ENCODE measurements at regions not wholly inside any gene's neighbourhood (a gene's known extent, or its start where the extent isn't known, plus 50 kb on each side); places are given as distances from the start of the nearest gene placed in this dataset.

- no peak for TF ChIP-seq POLR2AphosphoS5 (IDR thresholded peaks at IDR 0.05; ENCODE audit: low read depth, low read length)
- TF ChIP-seq, protein P1, sequence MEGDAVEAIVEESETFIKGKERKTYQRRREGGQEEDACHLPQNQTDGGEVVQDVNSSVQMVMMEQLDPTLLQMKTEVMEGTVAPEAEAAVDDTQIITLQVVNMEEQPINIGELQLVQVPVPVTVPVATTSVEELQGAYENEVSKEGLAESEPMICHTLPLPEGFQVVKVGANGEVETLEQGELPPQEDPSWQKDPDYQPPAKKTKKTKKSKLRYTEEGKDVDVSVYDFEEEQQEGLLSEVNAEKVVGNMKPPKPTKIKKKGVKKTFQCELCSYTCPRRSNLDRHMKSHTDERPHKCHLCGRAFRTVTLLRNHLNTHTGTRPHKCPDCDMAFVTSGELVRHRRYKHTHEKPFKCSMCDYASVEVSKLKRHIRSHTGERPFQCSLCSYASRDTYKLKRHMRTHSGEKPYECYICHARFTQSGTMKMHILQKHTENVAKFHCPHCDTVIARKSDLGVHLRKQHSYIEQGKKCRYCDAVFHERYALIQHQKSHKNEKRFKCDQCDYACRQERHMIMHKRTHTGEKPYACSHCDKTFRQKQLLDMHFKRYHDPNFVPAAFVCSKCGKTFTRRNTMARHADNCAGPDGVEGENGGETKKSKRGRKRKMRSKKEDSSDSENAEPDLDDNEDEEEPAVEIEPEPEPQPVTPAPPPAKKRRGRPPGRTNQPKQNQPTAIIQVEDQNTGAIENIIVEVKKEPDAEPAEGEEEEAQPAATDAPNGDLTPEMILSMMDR (IDR thresholded peaks at IDR 0.05) = no peak
- no peak for TF ChIP-seq TCF7L2 (IDR thresholded peaks at IDR 0.05; ENCODE audit: low read depth, low read length)
- TF ChIP-seq, protein P2, sequence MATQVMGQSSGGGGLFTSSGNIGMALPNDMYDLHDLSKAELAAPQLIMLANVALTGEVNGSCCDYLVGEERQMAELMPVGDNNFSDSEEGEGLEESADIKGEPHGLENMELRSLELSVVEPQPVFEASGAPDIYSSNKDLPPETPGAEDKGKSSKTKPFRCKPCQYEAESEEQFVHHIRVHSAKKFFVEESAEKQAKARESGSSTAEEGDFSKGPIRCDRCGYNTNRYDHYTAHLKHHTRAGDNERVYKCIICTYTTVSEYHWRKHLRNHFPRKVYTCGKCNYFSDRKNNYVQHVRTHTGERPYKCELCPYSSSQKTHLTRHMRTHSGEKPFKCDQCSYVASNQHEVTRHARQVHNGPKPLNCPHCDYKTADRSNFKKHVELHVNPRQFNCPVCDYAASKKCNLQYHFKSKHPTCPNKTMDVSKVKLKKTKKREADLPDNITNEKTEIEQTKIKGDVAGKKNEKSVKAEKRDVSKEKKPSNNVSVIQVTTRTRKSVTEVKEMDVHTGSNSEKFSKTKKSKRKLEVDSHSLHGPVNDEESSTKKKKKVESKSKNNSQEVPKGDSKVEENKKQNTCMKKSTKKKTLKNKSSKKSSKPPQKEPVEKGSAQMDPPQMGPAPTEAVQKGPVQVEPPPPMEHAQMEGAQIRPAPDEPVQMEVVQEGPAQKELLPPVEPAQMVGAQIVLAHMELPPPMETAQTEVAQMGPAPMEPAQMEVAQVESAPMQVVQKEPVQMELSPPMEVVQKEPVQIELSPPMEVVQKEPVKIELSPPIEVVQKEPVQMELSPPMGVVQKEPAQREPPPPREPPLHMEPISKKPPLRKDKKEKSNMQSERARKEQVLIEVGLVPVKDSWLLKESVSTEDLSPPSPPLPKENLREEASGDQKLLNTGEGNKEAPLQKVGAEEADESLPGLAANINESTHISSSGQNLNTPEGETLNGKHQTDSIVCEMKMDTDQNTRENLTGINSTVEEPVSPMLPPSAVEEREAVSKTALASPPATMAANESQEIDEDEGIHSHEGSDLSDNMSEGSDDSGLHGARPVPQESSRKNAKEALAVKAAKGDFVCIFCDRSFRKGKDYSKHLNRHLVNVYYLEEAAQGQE (IDR thresholded peaks at IDR 0.05; ENCODE audit: insufficient read depth in 1 of 2, low read depth in 2 of 2, low read length in 1 of 2) = no peak
- no peak for TF ChIP-seq SIN3A (IDR thresholded peaks at IDR 0.05; ENCODE audit: borderline replicate concordance, insufficient read depth, low read depth, low read length)
These were observed 265.7 kb downstream of the TMEM167A start for GRCh38 chr5:82811490-82811889.
